DOHH2 (cell line): ENCODE measurements at regions not wholly inside any gene's neighbourhood (a gene's known extent, or its start where the extent isn't known, plus 50 kb on each side); places are given as distances from the start of the nearest gene placed in this dataset.

Source experiments
- H3F3A ChIP-seq: fragments of 200-600 bp; sonication (generic), shearing (Covaris generic); 2 replicates; pipeline ENCODE4 v1.6.0; 2016; ENCODE audit warnings: antibody characterized with exemption, mild to moderate bottlenecking; ENCODE audit not compliant: control insufficient read depth, insufficient read depth
- H3K27ac ChIP-seq: fragments of 200-600 bp; sonication (generic); 2 replicates; pipeline ENCODE4 v1.5.1; 2014; ENCODE audit warnings: low read depth, mild to moderate bottlenecking, low read length, moderate library complexity
- H3K27me3 ChIP-seq: fragments of 200-600 bp; sonication (generic); 2 replicates; pipeline ENCODE4 v1.6.1; 2014; ENCODE audit warnings: mild to moderate bottlenecking, low read length, mixed read lengths; ENCODE audit not compliant: control insufficient read depth
- H3K36me3 ChIP-seq: fragments of 200-600 bp; sonication (generic); 2 replicates; pipeline ENCODE4 v1.6.1; 2014; ENCODE audit warnings: mild to moderate bottlenecking, low read length, moderate library complexity, mixed read lengths; ENCODE audit not compliant: control insufficient read depth
- H3K4me1 ChIP-seq: fragments of 200-600 bp; sonication (generic); 2 replicates; pipeline ENCODE4 v1.6.1; 2014; ENCODE audit warnings: mild to moderate bottlenecking, low read length, mixed read lengths; ENCODE audit not compliant: control insufficient read depth
- H3K4me2 ChIP-seq: fragments of 200-600 bp; sonication (generic); 2 replicates; pipeline ENCODE4 v1.6.0; 2014; ENCODE audit warnings: mild to moderate bottlenecking, low read length, moderate library complexity
- H3K4me3 ChIP-seq: fragments of 200-600 bp; sonication (generic); 2 replicates; pipeline ENCODE4 v1.5.1; 2014; ENCODE audit warnings: mild to moderate bottlenecking, low read length, mixed read lengths
- H3K79me2 ChIP-seq: fragments of 200-600 bp; sonication (generic); 2 replicates; pipeline ENCODE4 v1.6.1; 2014; ENCODE audit warnings: mild to moderate bottlenecking, low read length, mixed read lengths; ENCODE audit not compliant: control insufficient read depth
- H3K9me2 ChIP-seq: fragments of 200-600 bp; sonication (generic); replicated peaks from 2 replicates; pipeline ENCODE4 v1.6.1; 2014; ENCODE audit warnings: mild to moderate bottlenecking, low read length, mixed read lengths; ENCODE audit not compliant: control insufficient read depth
- H3K9me3 ChIP-seq: fragments of 200-600 bp; sonication (generic); 2 replicates; pipeline ENCODE4 v1.6.1; 2014; ENCODE audit warnings: antibody characterized with exemption, low read length, mixed read lengths; ENCODE audit not compliant: control insufficient read depth, insufficient read depth
- H4K20me1 ChIP-seq: fragments of 200-600 bp; sonication (generic); 2 replicates; pipeline ENCODE4 v1.6.0; 2014; ENCODE audit warnings: low read depth, mild to moderate bottlenecking, antibody characterized with exemption, low read length, moderate library complexity; ENCODE audit not compliant: control insufficient read depth, insufficient read depth
- CTCF ChIP-seq: fragments of 200-600 bp; sonication (generic); IDR thresholded peaks from one replicate; pipeline ENCODE4 v1.5.1; 2014; ENCODE audit warnings: antibody characterized with exemption, mild to moderate bottlenecking, low read depth, low read length; ENCODE audit not compliant: poor library complexity, severe bottlenecking
- EZH2phosphoT487 ChIP-seq: fragments of 200-600 bp; sonication (generic); IDR thresholded peaks from 2 replicates; pipeline ENCODE4 v1.6.1; 2017; ENCODE audit warnings: borderline replicate concordance, mild to moderate bottlenecking, antibody characterized with exemption, low read length, moderate library complexity, mixed read lengths

GRCh38 chr10:22807238-22807637 is 92.9 kb upstream of the PIP4K2A start:
- no peaks in the 10 kb centered on the region for H3F3A ChIP-seq
- no peaks in the 10 kb centered on the region for H3K9me2 ChIP-seq

GRCh38 chr10:22805304-22805703 is 90.9 kb upstream of the PIP4K2A start:
- Histone ChIP-seq H3K4me1 (no peaks in the 10 kb centered on the region), H3F3A (no peaks in the 10 kb centered on the region), H3K9me2 (no peaks in the 10 kb centered on the region), H3K4me2 (no peak overlapping the region), H3K27me3 (peaks cover 3% of the 10 kb centered on the region; the same call in 1 of the 2 replicates), H3K79me2 (no peaks in the 10 kb centered on the region), H4K20me1 (no peaks in the 10 kb centered on the region), H3K27ac (no peak overlapping the region), H3K9me3 (no peaks in the 10 kb centered on the region), H3K4me3 (no peak overlapping the region), H3K36me3 (no peaks in the 10 kb centered on the region)
- TF ChIP-seq EZH2phosphoT487 (no peak), CTCF (no peak)

More at GRCh38 chr10:22807238-22807637, 92.9 kb upstream of the PIP4K2A start:
- Histone ChIP-seq H4K20me1 (no peaks in the 10 kb centered on the region), H3K36me3 (no peaks in the 10 kb centered on the region), H3K4me2 (no peak overlapping the region), H3K9me3 (no peaks in the 10 kb centered on the region), H3K79me2 (no peaks in the 10 kb centered on the region), H3K27me3 (peaks cover 3% of the 10 kb centered on the region; the same call in 1 of the 2 replicates), H3K27ac (no peak overlapping the region), H3K4me1 (no peaks in the 10 kb centered on the region), H3K4me3 (no peak overlapping the region)
- TF ChIP-seq EZH2phosphoT487 (no peak), CTCF (no peak)

- peaks cover 3% of the 10 kb centered on the region; the same call in 1 of the 2 replicates for H3K27me3 ChIP-seq
- H4K20me1 ChIP-seq = no peaks in the 10 kb centered on the region
- no peak overlapping the region for H3K4me3 ChIP-seq
- H3K4me1 ChIP-seq = no peaks in the 10 kb centered on the region
- H3F3A ChIP-seq = no peaks in the 10 kb centered on the region
- H3K79me2 ChIP-seq = no peaks in the 10 kb centered on the region
- no peak overlapping the region for H3K4me2 ChIP-seq
- H3K36me3 ChIP-seq = no peaks in the 10 kb centered on the region
- no peak overlapping the region for H3K27ac ChIP-seq
- TF ChIP-seq CTCF (no peak), EZH2phosphoT487 (no peak)
- no peaks in the 10 kb centered on the region for H3K9me2 ChIP-seq
- H3K9me3 ChIP-seq = no peaks in the 10 kb centered on the region
Measured at GRCh38 chr10:22803261-22803885, 89.0 kb upstream of the PIP4K2A start.
